Right cardiac atrium (tissue), 5 donors: ENCODE measurements at regions not wholly inside any gene's neighbourhood (a gene's known extent, or its start where the extent isn't known, plus 50 kb on each side); places are given as distances from the start of the nearest gene placed in this dataset.

ENCODE experiments used
- ATAC-seq, 2 donors: fragments of 200-7000 bp; cut with Tn5 transposase; one replicate each; pipeline versions ENCODE4 v1.8.0 to v1.9.1; 2020; ENCODE audit warnings: moderate library complexity in 2 of 2, mild to moderate bottlenecking in 1 of 2
- DNase-seq, 3 donors: peaks; one replicate each; pipeline ENCODE4 v3.0.0-alpha.2; 2020
- H3K27ac ChIP-seq: one replicate; pipeline ENCODE4 v1.5.1; 2013; ENCODE audit warnings: mild to moderate bottlenecking, low read length, control low read depth, moderate library complexity
- H3K27me3 ChIP-seq: one replicate; pipeline ENCODE4 v1.6.1; 2013; ENCODE audit not compliant: control insufficient read depth, insufficient read depth
- H3K4me1 ChIP-seq: one replicate; pipeline ENCODE4 v1.6.1; 2013; ENCODE audit warnings: low read length; ENCODE audit not compliant: control insufficient read depth, insufficient read depth
- H3K4me3 ChIP-seq: one replicate; pipeline ENCODE4 v1.5.1; 2013; ENCODE audit warnings: low read length, control low read depth
- H3K9me3 ChIP-seq: one replicate; pipeline ENCODE4 v1.6.1; 2013; ENCODE audit warnings: low read length; ENCODE audit not compliant: control insufficient read depth
- WGBS: extraction: QIAGEN DNeasy Blood & Tissue Kit; methylation state at CpG from one replicate; pipeline ENCODE4 v1.1.7; 2013; 5-methylcytosine and 5-hydroxymethylcytosine counted together
- intact Hi-C, 4 donors: fragments of 100-400 bp; cut with DNase I; formaldehyde crosslinking; loops; one replicate each; pipeline versions ENCODE4 v1.11.0 to v1.14.0; 2022 to 2023
- donor health status: healthy with polysubstance abuse.
- donor health status: DM: no; HTN: yes; CAD: no.
- donor health status: DM: no; HTN: no; CAD: no.
- donor health status: DM: no; HTN: yes; CAD: no; lungs with severe emphysema.
- donor health status: DM: yes; HTN: yes; CAD: no.

DNA sequence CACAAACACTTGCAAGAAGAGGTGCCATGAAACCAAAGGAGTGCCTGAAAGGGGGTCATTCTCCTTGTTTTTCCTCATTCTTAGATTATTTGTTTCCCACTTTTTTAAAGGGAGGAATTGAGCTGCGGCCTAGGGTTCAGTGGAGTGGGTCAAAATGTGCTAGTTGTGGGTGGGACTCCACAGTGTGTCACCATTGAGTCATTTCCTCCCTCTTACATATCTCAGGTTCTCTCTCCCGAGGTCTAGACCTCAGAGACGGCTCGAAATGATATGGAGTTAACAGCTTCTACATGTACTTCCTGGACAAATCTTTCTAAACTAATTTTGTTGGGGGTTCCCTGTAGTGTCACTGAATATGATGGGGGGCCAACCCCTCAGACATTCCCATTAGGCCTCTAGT lies 328.4 kb upstream of the SPANXN1 start:
- no peak for DNase-seq
- H3K9me3 ChIP-seq, result no peaks in the 10 kb centered on the region
- H3K27ac ChIP-seq, result no peak overlapping the region
- no peak for ATAC-seq
- H3K4me3 ChIP-seq, result no peak overlapping the region
- 61% methylated on average over 4 of the region's 4 CpGs for WGBS
- intact Hi-C loops, result no loop called here
- no peaks in the 10 kb centered on the region for H3K27me3 ChIP-seq
- no peaks in the 10 kb centered on the region for H3K4me1 ChIP-seq

DNA sequence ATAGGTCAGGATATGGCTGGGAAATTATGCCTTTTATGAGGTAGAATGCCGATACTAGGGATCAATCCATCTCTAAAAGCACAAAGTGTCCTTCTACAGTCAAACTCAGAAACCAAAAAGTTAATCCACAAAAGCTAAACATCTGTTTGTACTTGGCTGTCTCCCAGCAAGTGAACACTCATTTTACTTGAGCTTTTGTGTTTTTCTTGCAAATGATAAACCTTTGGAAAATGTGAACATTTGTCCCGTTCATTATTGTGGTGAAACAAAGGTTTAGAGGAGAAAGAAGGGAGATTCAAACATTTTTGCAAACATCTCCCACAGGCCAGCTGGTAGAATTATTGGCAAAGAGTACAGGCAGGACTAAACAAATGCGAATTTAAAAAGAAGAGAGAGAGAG lies 300.6 kb upstream of the SPANXN1 start:
- no peak for DNase-seq
- intact Hi-C loops, result no loop called here
- Histone ChIP-seq H3K27ac (no peak overlapping the region), H3K4me1 (no peaks in the 10 kb centered on the region), H3K27me3 (no peaks in the 10 kb centered on the region), H3K9me3 (no peaks in the 10 kb centered on the region), H3K4me3 (no peak overlapping the region)
- WGBS, result 50% methylated on average over 3 of the region's 3 CpGs
- ATAC-seq, result no peak
